Bronchial epithelial cell (primary cell): ENCODE measurements at regions not wholly inside any gene's neighbourhood (a gene's known extent, or its start where the extent isn't known, plus 50 kb on each side); places are given as distances from the start of the nearest gene placed in this dataset.

Experiments
- DNase-seq: peaks from one replicate; pipeline ENCODE4 v3.0.0-alpha.2; 2010; ENCODE audit warnings: low read depth
- FAIRE-seq: peaks from 2 replicates; lab custom pipeline; 2011; peaks lifted over from hg19 to GRCh38; lab: Jason Lieb, UNC
- H3K27me3 ChIP-seq: 2 replicates; pipeline ENCODE4 v1.5.1; 2011; ENCODE audit warnings: low read length; ENCODE audit not compliant: control insufficient read depth, insufficient read depth
- H3K36me3 ChIP-seq: 2 replicates; pipeline ENCODE4 v1.5.1; 2011; ENCODE audit warnings: low read length; ENCODE audit not compliant: control insufficient read depth, insufficient read depth
- H3K4me3 ChIP-seq: 2 replicates; pipeline ENCODE4 v1.5.1; 2011; ENCODE audit warnings: mild to moderate bottlenecking, low read depth, low read length, control low read depth
- CTCF ChIP-seq: IDR thresholded peaks from 2 replicates; pipeline ENCODE4 v1.5.1; 2011; ENCODE audit warnings: mild to moderate bottlenecking, moderate library complexity, low read length, control low read depth, inconsistent platforms; ENCODE audit not compliant: insufficient read depth, severe bottlenecking

- H3K27me3 ChIP-seq = no peaks in the 10 kb centered on the region
- DNase-seq (no peak), FAIRE-seq (no peak)
- H3K36me3 ChIP-seq = no peaks in the 10 kb centered on the region
- H3K4me3 ChIP-seq = no peak overlapping the region
- TF ChIP-seq CTCF = no peak
Observed at GRCh38 chr10:44779511-44779910, 131.6 kb upstream of the TMEM72 start.

- FAIRE-seq (no peak), DNase-seq (no peak)
- H3K4me3 ChIP-seq = no peak overlapping the region
- H3K27me3 ChIP-seq = no peaks in the 10 kb centered on the region
- no peak for TF ChIP-seq CTCF
- no peaks in the 10 kb centered on the region for H3K36me3 ChIP-seq
Observed at GRCh38 chr10:44780426-44780825, 130.7 kb upstream of the TMEM72 start.

GRCh38 chr10:44781131-44781530 lies 130.0 kb upstream of the TMEM72 start:
- Histone ChIP-seq H3K36me3 (no peaks in the 10 kb centered on the region), H3K4me3 (no peak overlapping the region), H3K27me3 (no peaks in the 10 kb centered on the region)
- FAIRE-seq = no peak
- DNase-seq = no peak
- no peak for TF ChIP-seq CTCF

GRCh38 chr10:44786286-44786850 lies 124.8 kb upstream of the TMEM72 start:
- DNase-seq (no peak), FAIRE-seq (no peak)
- Histone ChIP-seq H3K27me3 (no peaks in the 10 kb centered on the region), H3K36me3 (no peaks in the 10 kb centered on the region), H3K4me3 (no peak overlapping the region)
- no peak for TF ChIP-seq CTCF

GRCh38 chr10:44787480-44788075 lies 123.6 kb upstream of the TMEM72 start:
- no peak for FAIRE-seq
- Histone ChIP-seq H3K36me3 (no peaks in the 10 kb centered on the region), H3K27me3 (no peaks in the 10 kb centered on the region), H3K4me3 (no peak overlapping the region)
- DNase-seq = no peak
- no peak for TF ChIP-seq CTCF
